ENCODE measurements at regions not wholly inside any gene's neighbourhood (a gene's known extent, or its start where the extent isn't known, plus 50 kb on each side); places are given as distances from the start of the nearest gene placed in this dataset.

- DNase-seq (ENCODE audit: low read depth, low spot score): no peak
- TF ChIP-seq CTCF (IDR thresholded peaks at IDR 0.05; ENCODE audit: low read depth, low read length): no peak
- in situ Hi-C loops (cut with HindIII; ENCODE audit: low sequenced_read_pairs): no loop called here
These were observed 554.3 kb downstream of the EPHA7 start for GRCh38 chr6:92864966-92865555.

GRCh38 chr6:92849636-92850035 lies 569.7 kb downstream of the EPHA7 start:
- in situ Hi-C loops (cut with HindIII; ENCODE audit: low sequenced_read_pairs): no loop called here
- no peak overlapping the region for H3K4me3 ChIP-seq (ENCODE audit: low read depth, low read length)
- TF ChIP-seq CTCF (IDR thresholded peaks at IDR 0.05; ENCODE audit: low read depth, low read length): no peak
- no peak for DNase-seq (ENCODE audit: low read depth, low spot score)

More at GRCh38 chr6:92864966-92865555, 554.3 kb downstream of the EPHA7 start:
- no peak overlapping the region for H3K4me3 ChIP-seq (ENCODE audit: low read depth, low read length)

GRCh38 chr6:92848901-92849300 lies 570.5 kb downstream of the EPHA7 start:
- no peak for TF ChIP-seq CTCF (IDR thresholded peaks at IDR 0.05; ENCODE audit: low read depth, low read length)
- H3K4me3 ChIP-seq (ENCODE audit: low read depth, low read length): no peak overlapping the region
- DNase-seq (ENCODE audit: low read depth, low spot score): no peak
- in situ Hi-C loops (cut with HindIII; ENCODE audit: low sequenced_read_pairs): no loop called here

- in situ Hi-C loops (cut with HindIII; ENCODE audit: low sequenced_read_pairs): no loop called here
- TF ChIP-seq CTCF (IDR thresholded peaks at IDR 0.05; ENCODE audit: low read depth, low read length): no peak
- no peak for DNase-seq (ENCODE audit: low read depth, low spot score)
- H3K4me3 ChIP-seq (ENCODE audit: low read depth, low read length): no peak overlapping the region
These were observed 570.9 kb downstream of the EPHA7 start for GRCh38 chr6:92848459-92848858.

GRCh38 chr6:92847988-92848387 lies 571.4 kb downstream of the EPHA7 start:
- H3K4me3 ChIP-seq (ENCODE audit: low read depth, low read length): no peak overlapping the region
- no peak for DNase-seq (ENCODE audit: low read depth, low spot score)
- in situ Hi-C loops (cut with HindIII; ENCODE audit: low sequenced_read_pairs): no loop called here
- no peak for TF ChIP-seq CTCF (IDR thresholded peaks at IDR 0.05; ENCODE audit: low read depth, low read length)

GRCh38 chr6:92840246-92840930 lies 579.0 kb downstream of the EPHA7 start:
- no peak overlapping the region for H3K4me3 ChIP-seq (ENCODE audit: low read depth, low read length)
- in situ Hi-C loops (cut with HindIII; ENCODE audit: low sequenced_read_pairs): no loop called here
- no peak for TF ChIP-seq CTCF (IDR thresholded peaks at IDR 0.05; ENCODE audit: low read depth, low read length)
- DNase-seq (ENCODE audit: low read depth, low spot score): no peak

All from astrocyte of the spinal cord (primary cell).